ENCODE measurements at regions not wholly inside any gene's neighbourhood (a gene's known extent, or its start where the extent isn't known, plus 50 kb on each side); places are given as distances from the start of the nearest gene placed in this dataset.

DNA sequence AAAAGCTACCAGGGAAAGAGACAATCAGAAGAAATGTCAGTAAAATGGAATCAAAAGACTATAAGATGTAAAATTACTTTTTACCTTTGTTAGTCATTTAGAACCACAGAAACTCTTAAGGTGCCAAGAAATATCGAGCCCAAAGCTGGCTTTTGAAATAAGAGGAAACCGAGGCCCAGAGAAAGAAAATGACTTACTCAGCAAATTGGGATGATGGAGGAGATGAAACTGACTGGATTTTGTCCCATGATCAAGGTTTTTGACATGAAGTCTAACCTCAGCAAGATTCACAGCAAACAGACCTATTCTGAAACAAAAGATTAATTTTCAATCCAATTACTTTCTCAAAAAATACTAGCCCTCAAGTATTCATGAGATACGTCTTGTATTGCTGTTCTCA lies 696.2 kb upstream of the WWC1 start:
- intact Hi-C loops (cut with DNase I; ENCODE audit: low total_unique reads), result no loop called here
- in situ Hi-C loops (cut with MboI; ENCODE audit: low pct_ligation_motif_present in 1 of 4, low pct_unique_long_range_greater_than_20kb in 1 of 4, low sequenced_read_pairs in 3 of 4), result no loop called here

DNA sequence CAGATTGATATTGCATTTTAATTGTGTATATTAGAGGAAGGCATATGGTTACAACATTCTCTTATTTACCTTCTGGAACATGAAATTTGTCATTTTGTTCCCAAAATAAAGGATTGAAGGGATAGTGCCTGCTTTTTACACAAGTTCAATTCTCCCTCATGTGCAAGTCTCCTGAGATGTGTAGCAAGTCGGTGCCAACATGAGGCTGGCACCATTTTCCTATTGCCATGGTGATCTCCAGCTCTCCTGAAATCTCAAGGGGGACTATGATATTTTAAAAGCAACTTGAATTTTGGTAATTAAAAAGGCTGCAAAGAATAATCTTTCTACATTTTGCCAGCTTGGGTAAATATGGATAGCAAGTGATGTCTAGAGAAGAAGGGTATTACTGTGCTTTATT lies 693.3 kb upstream of the WWC1 start:
- H3K36me3 ChIP-seq, result no peaks in the 10 kb centered on the region
- H3K9me3 ChIP-seq, result no peaks in the 10 kb centered on the region
- H3K27ac ChIP-seq, result no peak overlapping the region
- in situ Hi-C loops (cut with MboI; ENCODE audit: low pct_ligation_motif_present in 1 of 4, low pct_unique_long_range_greater_than_20kb in 1 of 4, low sequenced_read_pairs in 3 of 4), result no loop called here
- TF ChIP-seq, protein P1, sequence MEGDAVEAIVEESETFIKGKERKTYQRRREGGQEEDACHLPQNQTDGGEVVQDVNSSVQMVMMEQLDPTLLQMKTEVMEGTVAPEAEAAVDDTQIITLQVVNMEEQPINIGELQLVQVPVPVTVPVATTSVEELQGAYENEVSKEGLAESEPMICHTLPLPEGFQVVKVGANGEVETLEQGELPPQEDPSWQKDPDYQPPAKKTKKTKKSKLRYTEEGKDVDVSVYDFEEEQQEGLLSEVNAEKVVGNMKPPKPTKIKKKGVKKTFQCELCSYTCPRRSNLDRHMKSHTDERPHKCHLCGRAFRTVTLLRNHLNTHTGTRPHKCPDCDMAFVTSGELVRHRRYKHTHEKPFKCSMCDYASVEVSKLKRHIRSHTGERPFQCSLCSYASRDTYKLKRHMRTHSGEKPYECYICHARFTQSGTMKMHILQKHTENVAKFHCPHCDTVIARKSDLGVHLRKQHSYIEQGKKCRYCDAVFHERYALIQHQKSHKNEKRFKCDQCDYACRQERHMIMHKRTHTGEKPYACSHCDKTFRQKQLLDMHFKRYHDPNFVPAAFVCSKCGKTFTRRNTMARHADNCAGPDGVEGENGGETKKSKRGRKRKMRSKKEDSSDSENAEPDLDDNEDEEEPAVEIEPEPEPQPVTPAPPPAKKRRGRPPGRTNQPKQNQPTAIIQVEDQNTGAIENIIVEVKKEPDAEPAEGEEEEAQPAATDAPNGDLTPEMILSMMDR (IDR thresholded peaks at IDR 0.05), result no peak
- TF ChIP-seq EP300 (IDR thresholded peaks at IDR 0.05; ENCODE audit: low read depth) (no peak), POLR2AphosphoS5 (IDR thresholded peaks at IDR 0.05) (no peak)
- intact Hi-C loops (cut with DNase I; ENCODE audit: low total_unique reads), result no loop called here
- H3K27me3 ChIP-seq, result no peaks in the 10 kb centered on the region
- WGBS, 2 donors (ENCODE audit: low coverage in 1 of 2), result 69 to 75% methylated on average over 1 of the region's 1 CpG
- no peaks in the 10 kb centered on the region for H3K4me1 ChIP-seq
- H3K4me3 ChIP-seq, result no peak overlapping the region
- no peak for DNase-seq

More for the DNA sequence above, 696.2 kb upstream of the WWC1 start:
- H3K4me3 ChIP-seq, result no peak overlapping the region
- no peaks in the 10 kb centered on the region for H3K27me3 ChIP-seq
- H3K4me1 ChIP-seq, result no peaks in the 10 kb centered on the region
- TF ChIP-seq POLR2A (IDR thresholded peaks at IDR 0.05) (no peak), EP300 (IDR thresholded peaks at IDR 0.05; ENCODE audit: low read depth) (no peak), POLR2AphosphoS5 (IDR thresholded peaks at IDR 0.05) (no peak)
- TF ChIP-seq, protein P1 (IDR thresholded peaks at IDR 0.05), result no peak
- no peak for DNase-seq
- H3K36me3 ChIP-seq, result no peaks in the 10 kb centered on the region
- no peak overlapping the region for H3K27ac ChIP-seq
- WGBS, 2 donors (ENCODE audit: low coverage in 1 of 2), result 49 to 73% methylated on average over 3 of the region's 3 CpGs
- no peaks in the 10 kb centered on the region for H3K9me3 ChIP-seq

DNA sequence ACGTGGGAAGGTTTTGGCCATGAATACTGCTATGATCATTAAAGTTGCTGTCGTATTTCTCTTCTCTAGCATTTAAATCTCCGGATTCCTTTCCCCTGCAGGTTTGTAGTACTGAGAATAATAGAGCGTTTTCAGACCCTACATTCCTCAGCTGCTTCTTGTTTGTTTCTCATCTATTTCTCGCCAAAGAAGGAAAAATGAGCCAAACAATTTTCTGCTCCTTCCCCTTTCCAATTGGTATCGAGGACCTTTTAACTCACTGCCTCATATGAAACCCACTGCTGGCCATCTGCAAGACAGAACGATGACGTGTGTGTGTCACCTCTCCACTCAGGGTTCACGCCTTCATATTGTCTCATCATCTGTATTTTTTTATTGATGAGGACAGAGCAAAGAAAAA lies 689.4 kb upstream of the WWC1 start:
- DNase-seq, result no peak
- Histone ChIP-seq H3K27me3 (no peaks in the 10 kb centered on the region), H3K36me3 (no peaks in the 10 kb centered on the region), H3K27ac (no peak overlapping the region), H3K4me3 (no peak overlapping the region), H3K4me1 (no peaks in the 10 kb centered on the region), H3K9me3 (no peaks in the 10 kb centered on the region)
- intact Hi-C loops (cut with DNase I; ENCODE audit: low total_unique reads) (no loop called here), in situ Hi-C loops (cut with MboI; ENCODE audit: low pct_ligation_motif_present in 1 of 4, low pct_unique_long_range_greater_than_20kb in 1 of 4, low sequenced_read_pairs in 3 of 4) (no loop called here)
- TF ChIP-seq POLR2AphosphoS5 (IDR thresholded peaks at IDR 0.05), result no peak
- TF ChIP-seq, protein P1 (IDR thresholded peaks at IDR 0.05), result no peak
- TF ChIP-seq EP300 (IDR thresholded peaks at IDR 0.05; ENCODE audit: low read depth), result no peak
- no peak for TF ChIP-seq POLR2A (IDR thresholded peaks at IDR 0.05)
- WGBS, 2 donors (ENCODE audit: low coverage in 1 of 2), result 58 to 72% methylated on average over 9 of the region's 9 CpGs

DNA sequence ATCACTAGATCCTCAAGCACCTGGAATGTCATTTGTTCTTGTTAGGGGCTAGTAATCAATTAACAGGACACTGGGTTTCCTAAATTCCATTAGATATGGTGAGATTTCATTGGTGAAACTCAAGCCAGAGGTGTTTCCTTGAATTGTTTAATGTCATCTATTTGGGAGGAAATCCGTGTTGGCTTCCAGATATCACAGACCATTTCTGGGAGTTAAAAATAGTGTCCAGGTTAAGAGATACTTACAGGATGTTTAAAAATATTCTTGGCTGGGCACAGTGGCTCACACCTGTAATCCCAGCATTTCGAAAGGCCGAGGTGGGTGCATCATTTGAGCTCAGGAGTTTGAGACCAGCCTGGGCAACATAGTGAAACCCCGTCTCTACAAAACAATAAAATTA lies 688.3 kb upstream of the WWC1 start:
- intact Hi-C loops (cut with DNase I; ENCODE audit: low total_unique reads), result no loop called here
- Histone ChIP-seq H3K4me1 (no peaks in the 10 kb centered on the region), H3K27ac (no peak overlapping the region), H3K27me3 (no peaks in the 10 kb centered on the region), H3K4me3 (no peak overlapping the region), H3K9me3 (no peaks in the 10 kb centered on the region), H3K36me3 (no peaks in the 10 kb centered on the region)
- in situ Hi-C loops (cut with MboI; ENCODE audit: low pct_ligation_motif_present in 1 of 4, low pct_unique_long_range_greater_than_20kb in 1 of 4, low sequenced_read_pairs in 3 of 4), result no loop called here
- WGBS, 2 donors (ENCODE audit: low coverage in 1 of 2), result 75 to 77% methylated on average over 4 of the region's 4 CpGs
- TF ChIP-seq, protein P1 (IDR thresholded peaks at IDR 0.05), result no peak
- TF ChIP-seq POLR2A (IDR thresholded peaks at IDR 0.05) (no peak), POLR2AphosphoS5 (IDR thresholded peaks at IDR 0.05) (no peak), EP300 (IDR thresholded peaks at IDR 0.05; ENCODE audit: low read depth) (no peak)
- no peak for DNase-seq

All from transverse colon (tissue), 4 donors.